K562 (cell line): ENCODE measurements at regions not wholly inside any gene's neighbourhood (a gene's known extent, or its start where the extent isn't known, plus 50 kb on each side); places are given as distances from the start of the nearest gene placed in this dataset.

ENCODE experiments used
- ATAC-seq: fragments of 200-7000 bp; cut with Tn5 transposase; 3 replicates; pipeline ENCODE4 v1.9.1; 2020; ENCODE audit warnings: moderate library complexity
- BruUV-seq: library from RNA; stranded (reverse); fragments of 400-500 nt; replicated peaks from 2 replicates; lab custom pipeline; 2021; lab: Mats Ljungman, UMichigan
- CTCF ChIA-PET: fragments of 300-600 bp; formaldehyde crosslinking; extraction: SDS; loops from one replicate; lab custom pipeline; 2021; ENCODE audit warnings: low intra/inter-chr PET ratio; lab: Yijun Ruan, JAX
- POLR2A ChIA-PET: fragments of 300-600, 350-650 bp; sonication (Branson Sonifier 250); formaldehyde crosslinking; extraction: SDS; loops from one replicate; lab custom pipeline; 2021; ENCODE audit warnings: antibody characterized with exemption, inconsistent platforms; lab: Yijun Ruan, JAX
- DNase-seq, 4 experiments: peaks; one replicate each; pipeline versions ENCODE4 v3.0.0 to v3.0.0-alpha.2; 2011 to 2018; ENCODE audit warnings: low spot score in 3 of 4, mixed read lengths in 3 of 4; ENCODE audit errors: extremely low read depth in 1 of 4
- FAIRE-seq: peaks from 2 replicates; lab custom pipeline; 2011; peaks lifted over from hg19 to GRCh38; lab: Jason Lieb, UNC
- H2AFZ ChIP-seq: 2 replicates; pipeline ENCODE4 v1.6.0; 2011; ENCODE audit warnings: low read depth, low read length, control low read depth, inconsistent platforms
- H3K27ac ChIP-seq: fragments of 200-600 bp; 3 replicates; pipeline ENCODE4 v1.8.0; 2011; ENCODE audit warnings: low read depth, mild to moderate bottlenecking, control low read depth, inconsistent platforms, low read length, moderate library complexity, mixed read lengths; ENCODE audit errors: extremely low read depth
- H3K27me3 ChIP-seq, 2 experiments: fragments of 300-600 bp in 1 of 2; 2 replicates in 1 of 2; 3 replicates in 1 of 2; pipeline versions ENCODE4 v1.6.0 to v1.8.0; 2011; ENCODE audit warnings: inconsistent platforms in 2 of 2, low read length in 2 of 2, mild to moderate bottlenecking in 1 of 2, mixed read lengths in 1 of 2, moderate library complexity in 1 of 2; ENCODE audit not compliant: control insufficient read depth in 2 of 2, insufficient read depth in 2 of 2
- H3K36me3 ChIP-seq: fragments of 300-600 bp; 3 replicates; pipeline ENCODE4 v1.8.0; 2011; ENCODE audit warnings: mild to moderate bottlenecking, low read length, inconsistent platforms; ENCODE audit not compliant: control insufficient read depth, insufficient read depth
- H3K4me1 ChIP-seq, 2 experiments: fragments of 200-600 bp in 1 of 2; replicated peaks in 1 of 2; 2 replicates in 1 of 2; 3 replicates in 1 of 2; pipeline versions ENCODE4 v1.5.1 to v1.8.0; 2011; ENCODE audit warnings: inconsistent platforms in 2 of 2, low read length in 2 of 2, mild to moderate bottlenecking in 1 of 2, mixed read lengths in 1 of 2, moderate library complexity in 1 of 2; ENCODE audit not compliant: control insufficient read depth in 2 of 2, insufficient read depth in 2 of 2
- H3K4me2 ChIP-seq: 2 replicates; pipeline ENCODE4 v1.6.1; 2011; ENCODE audit warnings: low read length, control low read depth, inconsistent platforms, mixed read lengths; ENCODE audit not compliant: insufficient read depth
- H3K4me3 ChIP-seq: fragments of 200-600 bp; sonication (generic), shearing (Covaris generic); 2 replicates; pipeline ENCODE4 v1.5.1; 2016; ENCODE audit warnings: control low read depth, inconsistent platforms
- H3K79me2 ChIP-seq: fragments of 200-600 bp; 3 replicates; pipeline ENCODE4 v1.8.0; 2011; ENCODE audit warnings: low read length, inconsistent platforms; ENCODE audit not compliant: control insufficient read depth, insufficient read depth
- H3K9ac ChIP-seq, 2 experiments: 2 replicates each; pipeline versions ENCODE4 v1.6.0 to v1.6.1; 2011; ENCODE audit warnings: low read depth in 2 of 2, low read length in 2 of 2, control low read depth in 1 of 2, inconsistent platforms in 1 of 2, mild to moderate bottlenecking in 1 of 2, mixed read lengths in 1 of 2; ENCODE audit not compliant: insufficient read depth in 1 of 2
- H3K9me1 ChIP-seq: one replicate; pipeline ENCODE4 v1.6.0; 2011; ENCODE audit warnings: inconsistent platforms, mild to moderate bottlenecking, low read length, moderate library complexity; ENCODE audit not compliant: control insufficient read depth, insufficient read depth
- H3K9me3 ChIP-seq: replicated peaks from 2 replicates; pipeline ENCODE4 v1.5.1; 2011; ENCODE audit warnings: low read depth, low read length, inconsistent platforms; ENCODE audit not compliant: control insufficient read depth, insufficient read depth
- H4K20me1 ChIP-seq: replicated peaks from 2 replicates; pipeline ENCODE4 v1.6.1; 2011; ENCODE audit warnings: low read length, inconsistent platforms, mixed read lengths; ENCODE audit not compliant: control insufficient read depth, insufficient read depth
- E2F3 ChIP-seq: fragments of 250-450 bp; sonication (Bioruptor Pico); IDR thresholded peaks from 2 replicates; pipeline ENCODE4 v1.4.0; 2020; ENCODE audit warnings: mild to moderate bottlenecking
- FOXJ2 ChIP-seq: fragments of 200-800 bp; sonication (Bioruptor generic); IDR thresholded peaks from 2 replicates; pipeline ENCODE4 v1.6.1; 2016; ENCODE audit warnings: missing genetic modification characterization, missing compliant biosample characterization
- JUNB ChIP-seq: fragments of 450-650 bp; formaldehyde crosslinking; conservative IDR thresholded peaks from 2 replicates; pipeline ENCODE4 v1.4.0; 2020; ENCODE audit warnings: mild to moderate bottlenecking
- MCM7 ChIP-seq, 2 experiments: fragments of 450-650 bp; IDR thresholded peaks; 2 replicates each; pipeline ENCODE4 v1.6.1; 2016 to 2018
- PURB ChIP-seq: sonication (generic); formaldehyde crosslinking; IDR thresholded peaks from 2 replicates; pipeline ENCODE4 v1.9.0; 2021; ENCODE audit warnings: low read depth, mild to moderate bottlenecking, missing genetic modification reagents
- RBBP5 ChIP-seq: fragments of 200-600 bp; sonication (generic); IDR thresholded peaks from 2 replicates; pipeline ENCODE4 v1.6.1; 2012; ENCODE audit warnings: borderline replicate concordance, mild to moderate bottlenecking, low read length, control low read depth, inconsistent platforms; ENCODE audit not compliant: insufficient read depth, poor library complexity, severe bottlenecking
- SP2 ChIP-seq: IDR thresholded peaks from 2 replicates; pipeline ENCODE4 v1.6.1; 2011; ENCODE audit warnings: mild to moderate bottlenecking, low read depth, low read length, moderate library complexity; ENCODE audit not compliant: poor library complexity, severe bottlenecking; ENCODE audit errors: extremely low read depth
- SRF ChIP-seq, 2 experiments: fragments of 250-450, 450-650 bp in 1 of 2; sonication (Bioruptor Pico) in 1 of 2; sonication (generic) in 1 of 2; formaldehyde crosslinking; IDR thresholded peaks; 2 replicates each; pipeline versions ENCODE4 v1.5.0 to v1.5.1; 2020 to 2022; ENCODE audit warnings: mild to moderate bottlenecking in 1 of 2, missing genetic modification reagents in 1 of 2
- TFAM ChIP-seq: fragments of 250-450 bp; sonication (Bioruptor Pico); conservative IDR thresholded peaks from 2 replicates; pipeline ENCODE4 v1.5.0; 2021; ENCODE audit warnings: mild to moderate bottlenecking, moderate library complexity
- ZNF24 ChIP-seq: fragments of 450-650 bp; IDR thresholded peaks from 2 replicates; pipeline ENCODE4 v1.6.1; 2016
- WGBS: fragments of 100-300 bp; shearing (Covaris generic); methylation state at CpG from one replicate; pipeline ENCODE4 v1.1.6; 2016; ENCODE audit warnings: low coverage, mixed read lengths; ENCODE audit not compliant: insufficient coverage; ENCODE audit errors: missing lambda C conversion rate; 5-methylcytosine and 5-hydroxymethylcytosine counted together
- in situ Hi-C: fragments of 300-500 bp; cut with MboI; formaldehyde crosslinking; loops from 4 replicates; pipeline ENCODE4 v1.15.0; 2018; ENCODE audit warnings: inconsistent platforms, mixed read lengths
- intact Hi-C: fragments of 100-400 bp; cut with micrococcal nuclease; formaldehyde crosslinking; loops from 2 replicates; pipeline ENCODE4 v1.14.2; 2022
- TF ChIP-seq, protein P1 (sequence below): fragments of 250-450 bp; sonication (Bioruptor Pico); IDR thresholded peaks from 2 replicates; pipeline ENCODE4 v1.5.0; 2020; ENCODE audit warnings: mild to moderate bottlenecking
- TF ChIP-seq, protein P2 (sequence below): sonication (generic); formaldehyde crosslinking; IDR thresholded peaks from 2 replicates; pipeline ENCODE4 v1.8.0; 2022; ENCODE audit warnings: missing genetic modification reagents, mild to moderate bottlenecking, borderline replicate concordance
- TF ChIP-seq, protein P3 (sequence below): fragments of 250-450 bp; sonication (Bioruptor Pico); IDR thresholded peaks from 2 replicates; pipeline ENCODE4 v1.4.0; 2020; ENCODE audit warnings: mild to moderate bottlenecking, moderate library complexity

DNA sequence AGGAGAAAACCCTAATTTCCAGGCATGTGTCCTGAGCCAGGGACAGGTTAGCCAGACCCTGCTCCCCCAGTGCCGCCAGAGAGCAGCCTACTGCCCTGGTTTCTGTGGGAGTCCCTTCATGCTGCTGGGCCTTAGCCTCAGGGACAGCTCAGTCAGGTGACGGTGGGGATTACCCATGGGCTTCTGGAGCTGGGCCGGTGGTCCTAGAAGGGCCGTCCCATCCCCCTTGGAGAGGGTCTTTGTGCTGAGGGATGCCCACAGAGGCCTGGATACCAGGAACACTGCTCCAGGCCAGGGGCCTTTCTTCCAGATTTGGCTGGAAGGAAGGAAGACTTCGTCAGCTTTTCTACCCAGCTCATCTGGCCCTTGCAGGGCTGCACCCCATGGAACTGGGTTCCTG is 71.4 kb upstream of the ZNF722 start:
- no peak overlapping the region for H3K4me3 ChIP-seq
- in situ Hi-C loops (no loop called here), intact Hi-C loops (loop anchor here (10.0 kb wide), 1 partner anchor 58 kb away; no protein-coding TSS in a partner anchor)
- ChIA-PET CTCF (no interaction called here), POLR2A (interaction anchor here (0.6 kb wide), 1 partner anchor 19 kb away, joined by 3 read pairs; no protein-coding TSS in a partner anchor)
- H2AFZ ChIP-seq, result no peak overlapping the region; the same call in 1 of the 2 replicates
- H3K27me3 ChIP-seq, result no peaks in the 10 kb centered on the region
- FAIRE-seq (no peak), ATAC-seq (no peak), DNase-seq (no peak)
- peaks cover 0 to 11% of the 10 kb centered on the region in 2 experiments; a peak in 2 of 5 replicates for H3K4me1 ChIP-seq
- no peak overlapping the region for H3K9ac ChIP-seq
- no peaks in the 10 kb centered on the region for H3K9me1 ChIP-seq
- H3K79me2 ChIP-seq, result no peaks in the 10 kb centered on the region
- H3K9me3 ChIP-seq, result no peaks in the 10 kb centered on the region
- BruUV-seq, result no TSS peak
- WGBS, result 23% methylated on average over 5 of the region's 5 CpGs
- H4K20me1 ChIP-seq, result no peaks in the 10 kb centered on the region
- no peak overlapping the region for H3K4me2 ChIP-seq
- TF ChIP-seq MCM7 (IDR thresholded peaks at IDR 0.05) (no peak), TFAM (CRISPR knock-in tag) (no peak), FOXJ2 (no peak), SP2 (no peak), ZNF24 (no peak), E2F3 (CRISPR knock-in tag) (no peak), PURB (CRISPR knock-in tag) (no peak), SRF (CRISPR knock-in tag; IDR thresholded peaks at IDR 0.05) (no peak), RBBP5 (no peak), JUNB (CRISPR knock-in tag) (no peak)
- TF ChIP-seq, protein P1, sequence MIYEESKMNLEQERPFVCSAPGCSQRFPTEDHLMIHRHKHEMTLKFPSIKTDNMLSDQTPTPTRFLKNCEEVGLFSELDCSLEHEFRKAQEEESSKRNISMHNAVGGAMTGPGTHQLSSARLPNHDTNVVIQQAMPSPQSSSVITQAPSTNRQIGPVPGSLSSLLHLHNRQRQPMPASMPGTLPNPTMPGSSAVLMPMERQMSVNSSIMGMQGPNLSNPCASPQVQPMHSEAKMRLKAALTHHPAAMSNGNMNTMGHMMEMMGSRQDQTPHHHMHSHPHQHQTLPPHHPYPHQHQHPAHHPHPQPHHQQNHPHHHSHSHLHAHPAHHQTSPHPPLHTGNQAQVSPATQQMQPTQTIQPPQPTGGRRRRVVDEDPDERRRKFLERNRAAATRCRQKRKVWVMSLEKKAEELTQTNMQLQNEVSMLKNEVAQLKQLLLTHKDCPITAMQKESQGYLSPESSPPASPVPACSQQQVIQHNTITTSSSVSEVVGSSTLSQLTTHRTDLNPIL, result no peak
- TF ChIP-seq, protein P2, sequence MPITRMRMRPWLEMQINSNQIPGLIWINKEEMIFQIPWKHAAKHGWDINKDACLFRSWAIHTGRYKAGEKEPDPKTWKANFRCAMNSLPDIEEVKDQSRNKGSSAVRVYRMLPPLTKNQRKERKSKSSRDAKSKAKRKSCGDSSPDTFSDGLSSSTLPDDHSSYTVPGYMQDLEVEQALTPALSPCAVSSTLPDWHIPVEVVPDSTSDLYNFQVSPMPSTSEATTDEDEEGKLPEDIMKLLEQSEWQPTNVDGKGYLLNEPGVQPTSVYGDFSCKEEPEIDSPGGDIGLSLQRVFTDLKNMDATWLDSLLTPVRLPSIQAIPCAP, result no peak
- TF ChIP-seq, protein P3, sequence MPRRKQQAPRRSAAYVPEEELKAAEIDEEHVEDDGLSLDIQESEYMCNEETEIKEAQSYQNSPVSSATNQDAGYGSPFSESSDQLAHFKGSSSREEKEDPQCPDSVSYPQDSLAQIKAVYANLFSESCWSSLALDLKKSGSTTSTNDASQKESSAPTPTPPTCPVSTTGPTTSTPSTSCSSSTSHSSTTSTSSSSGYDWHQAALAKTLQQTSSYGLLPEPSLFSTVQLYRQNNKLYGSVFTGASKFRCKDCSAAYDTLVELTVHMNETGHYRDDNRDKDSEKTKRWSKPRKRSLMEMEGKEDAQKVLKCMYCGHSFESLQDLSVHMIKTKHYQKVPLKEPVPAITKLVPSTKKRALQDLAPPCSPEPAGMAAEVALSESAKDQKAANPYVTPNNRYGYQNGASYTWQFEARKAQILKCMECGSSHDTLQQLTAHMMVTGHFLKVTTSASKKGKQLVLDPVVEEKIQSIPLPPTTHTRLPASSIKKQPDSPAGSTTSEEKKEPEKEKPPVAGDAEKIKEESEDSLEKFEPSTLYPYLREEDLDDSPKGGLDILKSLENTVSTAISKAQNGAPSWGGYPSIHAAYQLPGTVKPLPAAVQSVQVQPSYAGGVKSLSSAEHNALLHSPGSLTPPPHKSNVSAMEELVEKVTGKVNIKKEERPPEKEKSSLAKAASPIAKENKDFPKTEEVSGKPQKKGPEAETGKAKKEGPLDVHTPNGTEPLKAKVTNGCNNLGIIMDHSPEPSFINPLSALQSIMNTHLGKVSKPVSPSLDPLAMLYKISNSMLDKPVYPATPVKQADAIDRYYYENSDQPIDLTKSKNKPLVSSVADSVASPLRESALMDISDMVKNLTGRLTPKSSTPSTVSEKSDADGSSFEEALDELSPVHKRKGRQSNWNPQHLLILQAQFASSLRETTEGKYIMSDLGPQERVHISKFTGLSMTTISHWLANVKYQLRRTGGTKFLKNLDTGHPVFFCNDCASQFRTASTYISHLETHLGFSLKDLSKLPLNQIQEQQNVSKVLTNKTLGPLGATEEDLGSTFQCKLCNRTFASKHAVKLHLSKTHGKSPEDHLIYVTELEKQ (CRISPR knock-in tag), result no peak
- TF ChIP-seq, all 486 proteins: peak for 0
- Histone ChIP-seq H3K27ac (no peak overlapping the region), H3K36me3 (no peaks in the 10 kb centered on the region)
